ENCODE measurements at regions not wholly inside any gene's neighbourhood (a gene's known extent, or its start where the extent isn't known, plus 50 kb on each side); places are given as distances from the start of the nearest gene placed in this dataset.

GRCh38 chr16:82357237-82357636 lies 187.2 kb upstream of the MPHOSPH6 start:
- DNase-seq: no peak

DNA sequence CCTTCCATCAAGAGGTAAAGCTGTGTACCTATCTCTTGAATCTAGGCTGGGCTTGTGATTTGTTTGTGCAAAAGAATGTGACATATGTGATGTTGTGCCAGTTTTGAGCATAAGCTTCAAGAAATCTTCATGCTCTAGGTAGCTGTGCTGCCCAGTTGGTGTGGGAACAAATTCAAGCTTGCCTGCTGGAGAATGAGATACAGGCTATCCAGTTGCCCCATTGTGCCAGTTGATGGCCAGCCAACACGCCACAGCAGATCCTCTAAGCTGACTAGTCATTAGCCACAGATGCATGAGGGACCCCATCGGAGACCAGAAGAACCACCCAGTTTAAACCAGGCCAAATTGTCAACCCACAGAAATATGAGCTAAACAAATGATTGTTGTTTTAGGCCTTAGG lies 180.5 kb upstream of the MPHOSPH6 start:
- DNase-seq: no peak

GRCh38 chr16:82345318-82345717 lies 175.3 kb upstream of the MPHOSPH6 start:
- DNase-seq: no peak

DNA sequence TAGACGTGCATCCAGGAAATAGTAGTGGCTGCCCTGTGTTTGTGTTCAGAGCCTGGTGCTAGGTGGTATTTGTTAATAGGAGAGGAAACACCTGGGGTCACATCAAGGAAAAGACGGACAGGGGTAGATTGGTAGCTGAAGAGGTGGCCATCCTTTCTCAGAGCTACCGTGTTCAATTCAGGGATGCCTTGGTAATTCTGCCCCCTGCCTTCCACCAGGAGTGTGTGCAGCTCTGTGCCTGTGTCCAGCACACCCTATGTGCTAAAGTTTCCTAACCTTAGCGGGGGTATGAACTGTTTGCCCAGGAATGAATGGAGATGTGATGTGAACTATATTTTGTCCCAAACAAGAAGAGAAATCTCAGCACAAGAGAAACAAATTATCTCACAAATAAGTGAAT lies 174.1 kb upstream of the MPHOSPH6 start:
- DNase-seq: peak; percentile 21

- no peak for DNase-seq
These were observed 171.2 kb upstream of the MPHOSPH6 start for GRCh38 chr16:82341146-82341669.

DNA sequence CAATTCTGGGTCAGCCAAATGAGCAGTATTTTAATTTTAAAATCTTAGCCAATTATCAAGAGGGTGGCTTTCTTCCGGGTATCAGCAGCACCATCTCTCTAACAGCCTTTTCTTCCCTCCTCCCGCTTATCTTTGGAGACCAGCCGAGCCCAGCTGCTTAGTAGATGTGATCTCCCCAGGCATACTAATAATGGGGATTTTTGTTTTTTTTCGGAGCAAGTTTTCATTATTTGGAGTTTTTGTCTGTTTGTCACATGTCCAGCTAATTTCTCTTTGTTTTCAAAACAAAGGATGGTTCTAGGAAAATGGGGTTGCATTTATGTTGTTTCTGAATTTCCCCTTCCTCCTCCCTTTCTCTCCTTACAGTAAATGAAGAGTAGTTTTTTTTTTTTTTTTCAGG lies 170.5 kb upstream of the MPHOSPH6 start:
- no peak for DNase-seq

DNA sequence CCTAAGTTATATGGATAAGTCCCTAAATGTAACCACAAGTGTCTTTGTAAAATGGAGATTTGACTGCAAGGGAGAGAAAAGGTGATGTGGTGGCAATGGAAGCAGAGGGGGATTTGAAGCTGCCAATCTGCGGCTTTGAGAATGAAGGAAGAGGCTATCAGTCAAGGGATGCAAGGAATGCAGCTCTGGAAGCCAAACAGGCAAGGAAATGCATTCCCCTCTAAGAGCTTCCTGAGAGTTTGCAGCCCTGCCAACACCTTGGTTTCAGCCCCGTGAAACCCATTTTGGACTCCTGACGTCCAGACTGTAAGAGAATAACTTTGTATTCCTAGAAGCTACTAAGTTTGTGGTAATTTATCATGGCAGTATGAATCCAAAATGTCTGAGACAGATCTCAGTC lies 167.3 kb upstream of the MPHOSPH6 start:
- no peak for DNase-seq

- peak; percentile 43 for DNase-seq
These were observed 162.1 kb upstream of the MPHOSPH6 start for GRCh38 chr16:82331974-82332750.

DNA sequence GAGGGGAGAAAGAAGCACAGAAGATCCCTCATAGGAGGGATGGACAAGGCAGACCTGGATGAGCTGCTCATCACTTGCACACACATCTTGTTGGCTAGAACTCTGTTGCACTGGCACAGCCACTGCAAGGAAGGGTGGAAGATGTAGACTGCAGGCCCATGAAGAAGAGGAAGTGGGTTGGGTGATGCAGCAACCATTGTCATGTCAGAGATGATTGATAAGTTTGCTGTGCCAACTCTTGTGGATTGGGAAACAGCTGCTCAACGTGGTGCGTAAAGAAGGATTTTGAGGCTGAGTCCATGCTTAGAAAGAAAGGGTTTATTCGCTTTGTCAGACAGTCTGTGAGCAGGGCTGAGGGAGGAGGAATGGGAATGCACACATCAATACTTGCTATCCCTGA lies 161.4 kb upstream of the MPHOSPH6 start:
- peak; percentile 37 for DNase-seq

DNA sequence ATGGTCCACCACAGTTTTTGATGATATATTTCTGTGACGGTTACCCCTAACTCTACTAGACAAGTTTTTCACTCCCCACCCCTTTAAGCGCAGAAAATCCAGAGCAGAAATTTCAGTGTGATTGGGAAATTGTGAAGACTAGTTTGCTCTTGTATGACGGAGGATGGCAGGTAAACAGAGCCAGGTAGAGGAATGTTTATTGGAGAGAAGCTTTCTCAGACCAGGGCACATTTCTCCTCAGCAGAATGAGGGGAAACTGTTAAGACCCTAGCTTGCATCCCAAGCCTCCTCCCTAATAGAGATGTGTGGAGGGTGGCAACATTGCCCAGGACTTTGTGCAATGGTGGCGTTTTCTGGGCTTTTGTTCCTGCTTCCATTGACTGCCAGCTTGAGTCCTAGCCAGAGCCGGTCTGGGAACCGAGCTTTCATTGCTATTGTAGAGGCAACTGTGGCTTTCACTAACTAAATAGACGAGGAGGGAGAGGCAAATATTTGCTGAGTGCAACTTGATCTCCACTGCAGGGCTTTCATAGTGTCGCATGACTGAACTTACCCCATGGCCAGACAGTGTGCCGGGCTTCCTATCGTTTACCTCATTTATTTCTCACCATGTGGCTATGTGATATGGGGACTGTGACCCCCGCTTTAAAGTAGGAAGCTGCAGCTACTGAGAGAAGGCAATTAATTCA lies 159.6 kb upstream of the MPHOSPH6 start:
- DNase-seq: peak; percentile 98

- DNase-seq: peak; percentile 23
These were observed 159.0 kb upstream of the MPHOSPH6 start for GRCh38 chr16:82328881-82329469.

- no peak for DNase-seq
These were observed 153.1 kb upstream of the MPHOSPH6 start for GRCh38 chr16:82323171-82323570.

DNA sequence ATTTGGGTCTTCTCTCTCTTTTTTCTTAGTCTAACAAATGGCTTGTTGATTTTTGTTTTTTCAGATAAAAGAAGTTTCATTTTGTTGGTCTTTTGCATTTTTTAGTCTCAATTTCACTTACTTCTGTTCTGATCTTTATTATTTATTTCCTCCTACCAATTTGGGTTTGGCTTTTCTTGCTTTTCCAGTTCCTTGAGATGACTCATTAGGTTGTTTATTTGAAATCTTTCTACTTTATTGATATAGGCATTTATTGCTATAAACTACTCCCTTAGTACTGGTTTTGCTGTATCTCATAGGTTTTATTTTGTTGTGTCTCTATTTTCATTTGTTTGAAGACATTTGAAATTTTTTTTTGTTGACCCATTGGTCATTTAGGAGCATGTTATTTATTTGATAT lies 152.2 kb upstream of the MPHOSPH6 start:
- no peak for DNase-seq

DNA sequence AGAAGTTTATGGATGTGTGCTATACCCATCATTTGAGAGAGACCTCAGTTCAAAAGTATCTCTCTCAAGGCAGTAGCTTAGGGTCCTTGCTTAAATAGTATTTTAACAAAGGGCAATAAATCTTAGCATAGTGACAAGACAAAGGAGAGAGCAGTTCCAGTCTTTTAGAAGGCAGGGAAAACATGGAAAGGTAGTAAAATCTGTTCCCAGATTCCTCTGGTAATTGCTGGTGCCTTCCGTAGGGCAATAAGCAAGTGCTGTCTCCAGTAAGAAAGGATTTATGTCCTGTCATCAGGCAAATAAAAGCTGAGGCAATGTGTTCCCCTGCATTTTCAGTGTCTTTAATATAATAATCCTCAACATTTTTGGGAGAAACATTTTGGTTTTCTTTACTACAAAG lies 149.0 kb upstream of the MPHOSPH6 start:
- DNase-seq: no peak

GRCh38 chr16:82317411-82318167 lies 147.6 kb upstream of the MPHOSPH6 start:
- no peak for DNase-seq

- no peak for DNase-seq
These were observed 143.7 kb upstream of the MPHOSPH6 start for GRCh38 chr16:82313754-82314153.

DNA sequence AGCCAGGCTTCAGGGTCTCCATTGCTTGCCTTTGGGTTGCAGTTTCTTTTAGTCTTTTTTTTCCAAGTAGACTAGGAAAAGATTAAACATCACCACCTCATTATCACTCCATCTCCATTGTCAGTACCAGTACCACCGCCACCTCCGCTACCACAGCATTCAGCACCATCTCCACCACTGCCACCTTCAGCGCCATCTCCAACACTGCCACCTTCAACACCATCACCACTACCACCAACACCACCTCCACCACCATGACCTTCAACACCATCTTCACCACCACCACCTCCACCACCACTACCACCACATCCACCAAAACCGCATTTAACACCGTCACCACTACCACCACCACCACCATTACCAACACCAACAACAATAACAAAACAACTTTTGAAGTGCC lies 141.5 kb upstream of the MPHOSPH6 start:
- DNase-seq: no peak

- DNase-seq: no peak
These were observed 132.2 kb upstream of the MPHOSPH6 start for GRCh38 chr16:82302042-82302727.

DNA sequence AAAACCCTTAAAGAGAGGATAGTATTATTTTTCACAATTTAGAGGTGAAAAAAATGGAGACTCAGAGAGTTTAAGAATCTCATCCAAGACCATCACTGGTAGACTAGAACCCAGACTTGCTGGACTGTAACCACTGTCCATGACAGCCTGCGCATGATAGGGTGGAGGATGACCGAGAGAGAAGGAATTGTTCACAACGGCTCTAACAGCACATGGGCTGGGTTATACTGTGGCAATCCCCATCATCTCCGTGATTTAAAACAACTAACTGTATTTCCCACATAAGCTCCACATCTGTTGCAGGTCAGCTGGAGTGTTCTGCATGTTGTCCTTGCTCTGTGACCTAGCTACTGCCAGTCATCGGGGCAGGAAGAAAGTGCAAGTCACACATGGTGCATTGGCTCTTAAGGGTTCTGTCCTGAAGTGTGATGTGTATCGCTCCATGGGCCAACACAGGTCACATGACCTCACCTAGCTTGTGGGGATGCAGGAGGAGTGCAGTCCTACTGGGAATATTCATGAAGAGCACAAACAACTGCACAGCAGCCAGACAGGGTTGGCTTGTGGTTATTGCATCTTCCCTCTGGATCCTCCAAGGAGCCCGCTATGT lies 131.2 kb upstream of the MPHOSPH6 start:
- DNase-seq: no peak

- DNase-seq: no peak
These were observed 130.4 kb upstream of the MPHOSPH6 start for GRCh38 chr16:82300374-82300951.

GRCh38 chr16:82298472-82298871 lies 128.4 kb upstream of the MPHOSPH6 start:
- no peak for DNase-seq
